ENCODE measurements at regions not wholly inside any gene's neighbourhood (a gene's known extent, or its start where the extent isn't known, plus 50 kb on each side); places are given as distances from the start of the nearest gene placed in this dataset.

DNA sequence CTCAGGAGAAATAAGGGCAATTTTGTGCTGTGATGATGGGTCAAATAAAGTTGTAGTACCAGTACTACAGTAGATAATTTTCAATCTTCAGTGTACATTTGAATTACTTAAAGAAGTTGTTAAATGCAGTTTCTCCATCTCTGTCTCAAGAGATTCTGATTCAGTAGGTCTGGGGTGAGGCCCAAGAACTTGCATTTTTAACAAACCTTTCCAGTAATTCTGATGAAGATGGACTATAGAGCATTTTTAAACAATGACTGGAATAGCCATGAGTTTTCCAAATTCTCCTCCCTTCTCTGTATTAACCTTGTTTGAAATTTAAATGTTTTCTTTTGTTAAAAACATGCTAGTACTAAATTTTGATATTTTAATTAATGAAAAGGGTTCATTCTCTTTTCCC is 127.0 kb upstream of the CD96 start:
- TF ChIP-seq GATA3 (IDR thresholded peaks at IDR 0.05; ENCODE audit: low read depth, low read length): no peak
- no peak for TF ChIP-seq GATA2 (IDR thresholded peaks at IDR 0.05; ENCODE audit: low read depth, low read length)

All from SH-SY5Y (cell line).